Glomerular visceral epithelial cell (primary cell): ENCODE measurements at regions not wholly inside any gene's neighbourhood (a gene's known extent, or its start where the extent isn't known, plus 50 kb on each side); places are given as distances from the start of the nearest gene placed in this dataset.

Experiments
- DNase-seq: peaks from one replicate; pipeline ENCODE4 v3.0.0-alpha.2; 2016; ENCODE audit errors: extremely low spot score

- DNase-seq: no peak
These were observed 403.3 kb downstream of the METTL4 start for GRCh38 chr18:2168022-2168421.

GRCh38 chr18:2169656-2170055, 401.6 kb downstream of the METTL4 start:
- no peak for DNase-seq

GRCh38 chr18:2171840-2172625, 399.3 kb downstream of the METTL4 start:
- DNase-seq: no peak

- no peak for DNase-seq
These were observed 398.4 kb downstream of the METTL4 start for GRCh38 chr18:2172881-2173280.

- DNase-seq: peak; percentile 22
These were observed 397.8 kb downstream of the METTL4 start for GRCh38 chr18:2173486-2173885.

- no peak for DNase-seq
These were observed 393.3 kb downstream of the METTL4 start for GRCh38 chr18:2178036-2178435.

- no peak for DNase-seq
These were observed 391.7 kb downstream of the METTL4 start for GRCh38 chr18:2179498-2180183.

GRCh38 chr18:2180586-2180985, 390.7 kb downstream of the METTL4 start:
- no peak for DNase-seq

- DNase-seq: no peak
These were observed 387.9 kb downstream of the METTL4 start for GRCh38 chr18:2183432-2183831.

- DNase-seq: no peak
These were observed 384.3 kb downstream of the METTL4 start for GRCh38 chr18:2186967-2187366.

- no peak for DNase-seq
These were observed 383.0 kb downstream of the METTL4 start for GRCh38 chr18:2188258-2188657.

- DNase-seq: no peak
These were observed 380.0 kb downstream of the METTL4 start for GRCh38 chr18:2191180-2191790.

- DNase-seq: no peak
These were observed 378.7 kb downstream of the METTL4 start for GRCh38 chr18:2192562-2192961.

- no peak for DNase-seq
These were observed 373.4 kb downstream of the METTL4 start for GRCh38 chr18:2197946-2198345.

GRCh38 chr18:2199060-2199459, 372.2 kb downstream of the METTL4 start:
- DNase-seq: no peak

- DNase-seq: no peak
These were observed 370.2 kb downstream of the METTL4 start for GRCh38 chr18:2201036-2201600.

GRCh38 chr18:2204736-2205135, 366.6 kb downstream of the METTL4 start:
- DNase-seq: no peak

GRCh38 chr18:2207294-2207693, 364.0 kb downstream of the METTL4 start:
- no peak for DNase-seq

- no peak for DNase-seq
These were observed 358.6 kb downstream of the METTL4 start for GRCh38 chr18:2212598-2213205.

GRCh38 chr18:2213905-2214304, 357.4 kb downstream of the METTL4 start:
- no peak for DNase-seq

GRCh38 chr18:2217356-2217755, 353.9 kb downstream of the METTL4 start:
- no peak for DNase-seq

GRCh38 chr18:2218101-2218500, 353.2 kb downstream of the METTL4 start:
- DNase-seq: no peak
